ENCODE measurements at regions not wholly inside any gene's neighbourhood (a gene's known extent, or its start where the extent isn't known, plus 50 kb on each side); places are given as distances from the start of the nearest gene placed in this dataset.

DNA sequence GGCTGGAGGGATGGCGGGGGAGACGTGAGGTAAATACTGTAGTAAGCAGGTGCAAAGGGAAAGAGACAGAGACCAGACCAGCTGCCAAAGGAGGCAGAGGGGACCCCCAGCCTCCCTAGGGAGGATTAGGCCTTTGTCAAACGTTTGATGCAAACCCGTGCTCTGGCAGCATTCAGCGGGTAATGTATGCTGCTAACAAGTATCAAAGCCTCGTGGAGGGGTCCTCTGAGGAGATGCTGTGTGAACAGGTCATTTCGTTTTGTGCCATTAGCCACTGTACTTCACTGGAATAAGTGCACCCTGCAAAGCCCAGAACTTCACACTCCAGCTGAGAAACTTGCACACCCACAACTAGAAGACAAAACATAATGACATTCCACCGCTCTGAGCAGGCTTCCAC lies 644.5 kb downstream of the NPHP4 start:
- TF ChIP-seq, protein P1, sequence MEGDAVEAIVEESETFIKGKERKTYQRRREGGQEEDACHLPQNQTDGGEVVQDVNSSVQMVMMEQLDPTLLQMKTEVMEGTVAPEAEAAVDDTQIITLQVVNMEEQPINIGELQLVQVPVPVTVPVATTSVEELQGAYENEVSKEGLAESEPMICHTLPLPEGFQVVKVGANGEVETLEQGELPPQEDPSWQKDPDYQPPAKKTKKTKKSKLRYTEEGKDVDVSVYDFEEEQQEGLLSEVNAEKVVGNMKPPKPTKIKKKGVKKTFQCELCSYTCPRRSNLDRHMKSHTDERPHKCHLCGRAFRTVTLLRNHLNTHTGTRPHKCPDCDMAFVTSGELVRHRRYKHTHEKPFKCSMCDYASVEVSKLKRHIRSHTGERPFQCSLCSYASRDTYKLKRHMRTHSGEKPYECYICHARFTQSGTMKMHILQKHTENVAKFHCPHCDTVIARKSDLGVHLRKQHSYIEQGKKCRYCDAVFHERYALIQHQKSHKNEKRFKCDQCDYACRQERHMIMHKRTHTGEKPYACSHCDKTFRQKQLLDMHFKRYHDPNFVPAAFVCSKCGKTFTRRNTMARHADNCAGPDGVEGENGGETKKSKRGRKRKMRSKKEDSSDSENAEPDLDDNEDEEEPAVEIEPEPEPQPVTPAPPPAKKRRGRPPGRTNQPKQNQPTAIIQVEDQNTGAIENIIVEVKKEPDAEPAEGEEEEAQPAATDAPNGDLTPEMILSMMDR (IDR thresholded peaks at IDR 0.05) = no peak
- TF ChIP-seq POLR2A (IDR thresholded peaks at IDR 0.05) (no peak), EP300 (IDR thresholded peaks at IDR 0.05; ENCODE audit: low read depth) (no peak)
